OCI-LY1 (cell line): ENCODE measurements at regions not wholly inside any gene's neighbourhood (a gene's known extent, or its start where the extent isn't known, plus 50 kb on each side); places are given as distances from the start of the nearest gene placed in this dataset.

Experiments used
- H2AFZ ChIP-seq: fragments of 200-600 bp; sonication (generic), shearing (Covaris generic); 2 replicates; pipeline ENCODE4 v1.6.0; 2014; ENCODE audit warnings: antibody characterized with exemption, mild to moderate bottlenecking, low read length
- H3F3A ChIP-seq: fragments of 200-600 bp; sonication (generic), shearing (Covaris generic); 2 replicates; pipeline ENCODE4 v1.6.0; 2014; ENCODE audit warnings: mild to moderate bottlenecking, antibody characterized with exemption, low read length, moderate library complexity; ENCODE audit not compliant: insufficient read depth
- H3K27ac ChIP-seq: fragments of 200-600 bp; sonication (generic); 2 replicates; pipeline ENCODE4 v1.5.1; 2014; ENCODE audit warnings: low read length, mixed run types, mild to moderate bottlenecking, low read depth; ENCODE audit not compliant: poor library complexity, severe bottlenecking
- H3K27me3 ChIP-seq: fragments of 200-600 bp; sonication (generic); 2 replicates; pipeline ENCODE4 v1.6.0; 2014; ENCODE audit warnings: antibody characterized with exemption, mild to moderate bottlenecking, low read length, moderate library complexity; ENCODE audit not compliant: insufficient read depth
- H3K36me3 ChIP-seq: fragments of 200-600 bp; sonication (generic); 2 replicates; pipeline ENCODE4 v1.6.1; 2014; ENCODE audit warnings: mild to moderate bottlenecking, antibody characterized with exemption, low read length, moderate library complexity, mixed read lengths; ENCODE audit not compliant: insufficient read depth
- H3K4me1 ChIP-seq: fragments of 200-600 bp; sonication (generic); 2 replicates; pipeline ENCODE4 v1.5.1; 2014; ENCODE audit warnings: mild to moderate bottlenecking, low read length, moderate library complexity; ENCODE audit not compliant: insufficient read depth, severe bottlenecking
- H3K4me2 ChIP-seq: fragments of 200-600 bp; sonication (generic), shearing (Covaris generic); 2 replicates; pipeline ENCODE4 v1.6.1; 2014; ENCODE audit warnings: low read length
- H3K4me3 ChIP-seq: fragments of 200-600 bp; sonication (generic); 2 replicates; pipeline ENCODE4 v1.5.1; 2014; ENCODE audit warnings: low read length, low read depth, mild to moderate bottlenecking, mixed read lengths; ENCODE audit not compliant: poor library complexity, severe bottlenecking
- H3K79me2 ChIP-seq: fragments of 200-600 bp; shearing (Covaris generic); 2 replicates; pipeline ENCODE4 v1.6.1; 2016; ENCODE audit warnings: mixed run types, low read length, mixed read lengths; ENCODE audit not compliant: insufficient read depth
- H3K9ac ChIP-seq: fragments of 200-600 bp; sonication (generic), shearing (Covaris generic); 2 replicates; pipeline ENCODE4 v1.6.1; 2014; ENCODE audit warnings: mild to moderate bottlenecking, low read length, mixed read lengths
- H3K9me2 ChIP-seq: fragments of 200-600 bp; sonication (generic), shearing (Covaris generic); 2 replicates; pipeline ENCODE4 v1.6.1; 2014; ENCODE audit warnings: low read depth, mild to moderate bottlenecking, low read length, mixed read lengths
- H3K9me3 ChIP-seq: fragments of 200-600 bp; shearing (Covaris generic); 2 replicates; pipeline ENCODE4 v1.6.1; 2014; ENCODE audit warnings: low read length, mixed read lengths
- H4K20me1 ChIP-seq: fragments of 200-600 bp; sonication (generic), shearing (Covaris generic); 2 replicates; pipeline ENCODE4 v1.6.0; 2016; ENCODE audit warnings: mild to moderate bottlenecking, low read length; ENCODE audit not compliant: insufficient read depth
- EZH2 ChIP-seq: fragments of 200-600 bp; sonication (generic), shearing (Covaris generic); IDR thresholded peaks from 2 replicates; pipeline ENCODE4 v1.8.0; 2017; ENCODE audit warnings: borderline replicate concordance, mixed run types, mild to moderate bottlenecking, antibody characterized with exemption, low read length, moderate library complexity, mixed read lengths
- TF ChIP-seq, protein P1 (sequence below): fragments of 200-600 bp; sonication (generic), shearing (Covaris generic); IDR thresholded peaks from 2 replicates; pipeline ENCODE4 v1.5.1; 2017; ENCODE audit warnings: mild to moderate bottlenecking, antibody characterized with exemption, low read length, moderate library complexity, mixed read lengths

DNA sequence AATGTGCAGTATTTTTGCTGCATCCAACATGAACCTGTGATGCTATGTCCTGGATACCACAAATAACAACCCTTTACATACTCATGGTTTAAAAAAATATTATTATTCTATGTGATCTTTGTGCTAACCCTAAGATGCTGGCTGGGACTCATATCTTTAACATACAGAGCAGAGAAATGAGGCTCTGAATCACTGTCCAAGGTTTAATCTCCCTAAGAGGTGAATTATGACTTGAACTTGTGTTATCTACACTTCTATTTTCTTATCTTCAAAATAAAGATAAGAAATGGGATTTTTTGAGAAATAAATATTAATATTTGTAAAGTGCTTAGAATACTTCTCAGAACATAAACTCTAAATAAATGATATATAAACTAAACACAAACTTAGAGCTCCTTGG, 68.8 kb upstream of the GRIA1 start:
- Histone ChIP-seq H2AFZ (no peak overlapping the region), H3F3A (no peaks in the 10 kb centered on the region), H3K27ac (no peak overlapping the region), H3K9me2 (no peaks in the 10 kb centered on the region), H3K79me2 (no peaks in the 10 kb centered on the region), H4K20me1 (no peaks in the 10 kb centered on the region), H3K36me3 (no peaks in the 10 kb centered on the region), H3K9ac (no peak overlapping the region), H3K9me3 (no peaks in the 10 kb centered on the region), H3K4me2 (no peak overlapping the region), H3K4me1 (no peaks in the 10 kb centered on the region), H3K4me3 (no peak overlapping the region), H3K27me3 (no peaks in the 10 kb centered on the region)
- TF ChIP-seq, protein P1, sequence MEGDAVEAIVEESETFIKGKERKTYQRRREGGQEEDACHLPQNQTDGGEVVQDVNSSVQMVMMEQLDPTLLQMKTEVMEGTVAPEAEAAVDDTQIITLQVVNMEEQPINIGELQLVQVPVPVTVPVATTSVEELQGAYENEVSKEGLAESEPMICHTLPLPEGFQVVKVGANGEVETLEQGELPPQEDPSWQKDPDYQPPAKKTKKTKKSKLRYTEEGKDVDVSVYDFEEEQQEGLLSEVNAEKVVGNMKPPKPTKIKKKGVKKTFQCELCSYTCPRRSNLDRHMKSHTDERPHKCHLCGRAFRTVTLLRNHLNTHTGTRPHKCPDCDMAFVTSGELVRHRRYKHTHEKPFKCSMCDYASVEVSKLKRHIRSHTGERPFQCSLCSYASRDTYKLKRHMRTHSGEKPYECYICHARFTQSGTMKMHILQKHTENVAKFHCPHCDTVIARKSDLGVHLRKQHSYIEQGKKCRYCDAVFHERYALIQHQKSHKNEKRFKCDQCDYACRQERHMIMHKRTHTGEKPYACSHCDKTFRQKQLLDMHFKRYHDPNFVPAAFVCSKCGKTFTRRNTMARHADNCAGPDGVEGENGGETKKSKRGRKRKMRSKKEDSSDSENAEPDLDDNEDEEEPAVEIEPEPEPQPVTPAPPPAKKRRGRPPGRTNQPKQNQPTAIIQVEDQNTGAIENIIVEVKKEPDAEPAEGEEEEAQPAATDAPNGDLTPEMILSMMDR: no peak
- no peak for TF ChIP-seq EZH2

DNA sequence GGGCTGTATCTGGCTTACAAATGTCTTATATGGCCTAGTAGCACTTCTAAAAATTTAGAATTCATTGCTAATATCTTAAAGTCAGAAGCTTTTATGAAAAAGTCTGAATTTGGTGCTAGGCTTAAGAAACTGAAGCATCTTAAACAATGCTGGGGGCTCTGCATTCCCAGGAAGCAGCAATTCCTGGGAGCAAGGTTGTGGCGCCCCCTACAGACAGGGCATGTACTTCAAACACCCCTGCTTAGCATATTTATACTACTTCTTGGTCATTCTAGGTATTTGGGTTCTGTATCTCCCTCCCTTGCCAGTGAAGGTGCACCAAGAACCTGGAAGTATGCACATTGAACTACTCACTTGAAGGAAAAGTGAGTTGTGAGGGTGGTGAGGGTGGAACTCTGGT, 64.6 kb upstream of the GRIA1 start:
- Histone ChIP-seq H3K79me2 (no peaks in the 10 kb centered on the region), H3K9me2 (no peaks in the 10 kb centered on the region), H3K27ac (no peak overlapping the region), H3K27me3 (no peaks in the 10 kb centered on the region), H3K9me3 (no peaks in the 10 kb centered on the region), H3K4me1 (no peaks in the 10 kb centered on the region), H3K4me2 (no peak overlapping the region), H3K36me3 (no peaks in the 10 kb centered on the region), H4K20me1 (no peaks in the 10 kb centered on the region), H2AFZ (no peak overlapping the region), H3K4me3 (no peak overlapping the region), H3F3A (no peaks in the 10 kb centered on the region), H3K9ac (no peak overlapping the region)
- TF ChIP-seq, protein P1: peak; percentile 53
- no peak for TF ChIP-seq EZH2

DNA sequence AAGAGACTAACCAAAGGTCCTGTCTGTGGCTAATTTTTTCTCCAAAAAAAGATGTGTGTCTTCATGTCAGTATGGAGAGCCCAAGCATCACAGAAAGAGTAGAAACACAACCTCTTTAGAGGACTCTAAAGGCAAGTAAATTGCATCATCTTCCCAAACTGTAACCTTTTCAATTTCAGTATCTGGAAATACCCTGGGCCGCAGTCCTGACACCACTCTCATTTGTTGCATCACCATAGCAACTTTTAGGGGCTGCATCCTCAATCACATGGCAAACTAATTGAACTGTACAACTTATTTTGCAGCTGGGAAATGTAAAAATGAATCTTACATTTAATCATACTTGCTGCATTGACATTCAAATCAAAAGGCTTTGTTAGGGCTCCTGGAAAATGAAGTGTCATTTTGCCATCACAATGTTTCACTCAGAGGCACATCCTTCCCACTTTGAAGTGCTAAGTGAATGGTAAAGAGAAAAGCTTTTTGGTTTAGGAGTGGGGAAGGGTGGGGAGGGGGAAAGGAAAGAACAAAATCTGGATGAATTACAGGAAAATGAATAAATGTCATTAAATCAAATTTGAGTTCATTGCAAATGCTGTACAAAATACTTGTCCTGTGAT, 60.6 kb upstream of the GRIA1 start:
- Histone ChIP-seq H3F3A (no peaks in the 10 kb centered on the region), H3K4me1 (no peaks in the 10 kb centered on the region), H3K4me3 (no peak overlapping the region), H3K9ac (no peak overlapping the region), H3K27ac (no peak overlapping the region), H3K9me3 (no peaks in the 10 kb centered on the region), H3K27me3 (no peaks in the 10 kb centered on the region), H3K9me2 (no peaks in the 10 kb centered on the region), H3K79me2 (no peaks in the 10 kb centered on the region), H4K20me1 (no peaks in the 10 kb centered on the region), H3K36me3 (no peaks in the 10 kb centered on the region), H2AFZ (no peak overlapping the region), H3K4me2 (no peak overlapping the region)
- TF ChIP-seq EZH2: no peak
- TF ChIP-seq, protein P1: no peak
